ENCODE measurements at regions not wholly inside any gene's neighbourhood (a gene's known extent, or its start where the extent isn't known, plus 50 kb on each side); places are given as distances from the start of the nearest gene placed in this dataset.

DNA sequence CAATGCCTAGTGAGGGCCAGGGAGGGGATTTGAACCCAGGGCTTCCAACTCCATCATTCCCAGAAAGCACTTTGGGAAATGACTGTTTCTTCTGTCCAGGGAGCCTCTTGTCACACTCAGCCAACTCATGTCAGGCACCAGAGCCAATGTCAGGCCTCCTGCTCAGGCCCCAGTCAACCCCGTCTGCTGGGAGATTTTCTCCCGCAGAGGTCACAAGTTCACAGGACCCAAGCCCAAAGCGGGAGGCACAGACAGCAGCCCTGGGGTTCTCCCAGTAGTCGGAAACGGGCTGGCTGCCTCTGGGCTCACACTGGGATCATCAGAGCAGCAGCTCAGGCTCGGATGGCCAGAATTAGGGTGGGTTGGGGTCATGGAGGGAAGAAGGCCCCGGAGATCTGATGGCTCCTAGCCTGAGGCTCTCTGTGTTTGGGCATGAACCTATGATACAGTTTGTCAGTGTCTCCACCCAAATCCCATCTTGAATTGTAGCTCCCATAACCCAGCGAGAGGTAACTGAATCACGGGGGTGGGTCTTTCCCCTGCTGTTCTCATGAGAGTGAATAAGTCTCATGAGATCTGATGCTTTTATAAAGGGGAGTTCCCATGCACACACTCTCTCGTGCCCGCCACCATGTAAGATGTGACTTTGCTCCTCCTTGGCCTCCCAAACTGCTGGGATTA, 255.5 kb downstream of the PARN start:
- Histone ChIP-seq H3K27me3 (replicated peaks; ENCODE audit: control insufficient read depth, insufficient read depth, low read length) (no peaks in the 10 kb centered on the region), H3K4me3 (replicated peaks; ENCODE audit: low read depth, low read length) (no peak overlapping the region), H3K36me3 (ENCODE audit: control insufficient read depth, insufficient read depth, low read length) (no peaks in the 10 kb centered on the region)
- TF ChIP-seq CTCF (IDR thresholded peaks at IDR 0.05; ENCODE audit: insufficient read depth, low read length, poor library complexity, severe bottlenecking) = no peak
- DNase-seq (ENCODE audit: extremely low read depth, insufficient read length) = no peak

GRCh38 chr16:14373896-14374295, 256.2 kb downstream of the PARN start:
- TF ChIP-seq CTCF (IDR thresholded peaks at IDR 0.05; ENCODE audit: insufficient read depth, low read length, poor library complexity, severe bottlenecking) = no peak
- H3K27me3 ChIP-seq (replicated peaks; ENCODE audit: control insufficient read depth, insufficient read depth, low read length) = no peaks in the 10 kb centered on the region
- H3K36me3 ChIP-seq (ENCODE audit: control insufficient read depth, insufficient read depth, low read length) = no peaks in the 10 kb centered on the region
- H3K4me3 ChIP-seq (replicated peaks; ENCODE audit: low read depth, low read length) = no peak overlapping the region
- no peak for DNase-seq (ENCODE audit: extremely low read depth, insufficient read length)

DNA sequence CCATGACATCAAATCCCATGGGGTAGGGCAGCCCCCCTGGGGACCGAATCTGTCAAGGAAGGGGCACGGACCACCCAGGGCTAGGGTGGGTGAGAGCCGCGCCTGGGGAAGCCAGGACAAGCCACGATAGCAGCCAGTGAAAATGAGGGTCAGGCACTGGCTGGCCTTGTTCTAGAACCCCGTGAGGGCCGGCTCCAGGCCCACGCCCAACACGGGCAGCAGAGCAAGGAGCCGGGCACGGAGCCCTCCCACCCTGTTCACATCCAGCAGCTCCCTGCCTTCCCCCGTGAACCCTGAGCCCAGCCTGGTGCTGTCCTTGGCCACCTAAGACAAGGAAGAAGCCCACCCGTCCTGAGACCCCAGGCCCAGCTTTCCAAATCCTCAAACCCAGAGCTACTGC, 256.7 kb downstream of the PARN start:
- no peak for TF ChIP-seq CTCF (IDR thresholded peaks at IDR 0.05; ENCODE audit: insufficient read depth, low read length, poor library complexity, severe bottlenecking)
- H3K36me3 ChIP-seq (ENCODE audit: control insufficient read depth, insufficient read depth, low read length) = no peaks in the 10 kb centered on the region
- no peaks in the 10 kb centered on the region for H3K27me3 ChIP-seq (replicated peaks; ENCODE audit: control insufficient read depth, insufficient read depth, low read length)
- DNase-seq (ENCODE audit: extremely low read depth, insufficient read length) = no peak
- no peak overlapping the region for H3K4me3 ChIP-seq (replicated peaks; ENCODE audit: low read depth, low read length)

DNA sequence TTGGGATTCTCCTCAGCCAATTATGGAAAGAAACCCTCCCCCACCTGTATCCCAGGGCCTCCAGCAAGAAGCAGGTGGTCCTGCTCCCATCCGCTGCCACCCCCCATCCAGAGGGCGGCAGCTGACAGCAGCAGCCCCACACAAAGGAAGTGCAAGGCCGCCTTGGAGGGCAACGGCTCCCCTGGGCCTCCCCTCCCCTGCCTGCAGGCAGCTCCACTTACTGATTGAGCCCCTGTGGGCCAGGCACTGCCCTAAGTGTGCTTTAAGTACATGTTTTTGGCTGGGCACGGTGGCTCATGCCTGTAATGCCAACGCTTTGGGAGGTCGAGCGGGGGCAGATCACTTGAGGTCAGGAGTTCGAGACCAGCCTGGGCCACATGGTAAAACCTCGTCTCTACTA, 257.6 kb downstream of the PARN start:
- DNase-seq (ENCODE audit: extremely low read depth, insufficient read length) = no peak
- Histone ChIP-seq H3K4me3 (replicated peaks; ENCODE audit: low read depth, low read length) (no peak overlapping the region), H3K36me3 (ENCODE audit: control insufficient read depth, insufficient read depth, low read length) (no peaks in the 10 kb centered on the region), H3K27me3 (replicated peaks; ENCODE audit: control insufficient read depth, insufficient read depth, low read length) (no peaks in the 10 kb centered on the region)
- TF ChIP-seq CTCF (IDR thresholded peaks at IDR 0.05; ENCODE audit: insufficient read depth, low read length, poor library complexity, severe bottlenecking) = no peak

GRCh38 chr16:14371778-14372431, 258.2 kb downstream of the PARN start:
- no peak for DNase-seq (ENCODE audit: extremely low read depth, insufficient read length)
- Histone ChIP-seq H3K36me3 (ENCODE audit: control insufficient read depth, insufficient read depth, low read length) (no peaks in the 10 kb centered on the region), H3K27me3 (replicated peaks; ENCODE audit: control insufficient read depth, insufficient read depth, low read length) (no peaks in the 10 kb centered on the region), H3K4me3 (replicated peaks; ENCODE audit: low read depth, low read length) (no peak overlapping the region)
- no peak for TF ChIP-seq CTCF (IDR thresholded peaks at IDR 0.05; ENCODE audit: insufficient read depth, low read length, poor library complexity, severe bottlenecking)
